ENCODE measurements at regions not wholly inside any gene's neighbourhood (a gene's known extent, or its start where the extent isn't known, plus 50 kb on each side); places are given as distances from the start of the nearest gene placed in this dataset.

DNA sequence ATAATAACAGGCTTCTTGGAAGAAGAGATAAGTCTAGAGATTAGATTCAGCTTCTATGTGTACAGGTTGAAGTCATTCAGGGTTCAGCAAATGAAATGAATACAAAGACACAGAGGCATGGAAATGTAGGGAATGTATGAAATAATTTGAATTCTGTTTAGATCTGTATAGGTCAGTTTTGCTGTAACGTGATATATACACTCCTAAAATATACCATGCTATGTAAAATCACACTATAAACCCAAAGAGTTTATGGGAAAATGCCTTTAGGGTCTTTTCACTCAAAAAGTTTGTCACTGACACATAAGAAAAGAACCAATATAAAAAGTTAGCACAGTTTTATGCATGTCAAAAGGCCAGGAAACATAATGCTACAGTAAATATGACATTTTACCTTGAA lies 854.0 kb downstream of the LRFN5 start:
- DNase-seq (ENCODE audit: extremely low spot score), result no peak
- no peaks in the 10 kb centered on the region for H3K4me1 ChIP-seq (ENCODE audit: insufficient read depth)
- no peak overlapping the region for H3K4me3 ChIP-seq (ENCODE audit: low read depth, low read length)
- 56% methylated on average over 1 of the region's 1 CpG for WGBS
- no peaks in the 10 kb centered on the region for H3K36me3 ChIP-seq (ENCODE audit: insufficient read depth)
- no peak overlapping the region for H3K27ac ChIP-seq (ENCODE audit: low read depth)

DNA sequence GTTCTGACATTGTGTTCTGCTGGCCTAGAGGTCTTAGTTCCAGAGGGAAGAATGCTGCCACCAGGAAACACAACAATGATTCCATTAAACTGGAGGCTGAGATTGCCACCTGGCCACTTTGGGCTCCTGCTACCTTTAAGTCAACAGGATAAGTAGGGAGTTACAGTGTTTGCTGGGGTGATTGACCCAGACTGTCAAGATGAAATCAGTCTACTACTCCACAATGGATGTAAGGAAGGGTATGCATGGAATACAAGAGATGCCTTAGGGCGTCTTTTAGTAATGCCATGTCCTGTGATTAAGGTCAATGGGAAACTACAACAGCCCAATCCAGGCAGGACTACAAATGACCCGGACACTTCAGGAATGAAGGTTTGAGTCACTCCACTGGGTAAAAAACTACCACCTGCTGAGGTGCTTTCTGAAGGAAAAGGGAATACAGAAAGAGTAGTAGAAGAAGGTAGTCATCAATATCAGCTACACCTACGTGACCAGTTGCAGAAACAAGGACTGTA lies 852.6 kb downstream of the LRFN5 start:
- DNase-seq (ENCODE audit: extremely low spot score), result no peak
- Histone ChIP-seq H3K4me3 (ENCODE audit: low read depth, low read length) (no peak overlapping the region), H3K36me3 (ENCODE audit: insufficient read depth) (no peaks in the 10 kb centered on the region), H3K27ac (ENCODE audit: low read depth) (no peak overlapping the region), H3K4me1 (ENCODE audit: insufficient read depth) (no peaks in the 10 kb centered on the region)
- 92% methylated on average over 3 of the region's 3 CpGs for WGBS

DNA sequence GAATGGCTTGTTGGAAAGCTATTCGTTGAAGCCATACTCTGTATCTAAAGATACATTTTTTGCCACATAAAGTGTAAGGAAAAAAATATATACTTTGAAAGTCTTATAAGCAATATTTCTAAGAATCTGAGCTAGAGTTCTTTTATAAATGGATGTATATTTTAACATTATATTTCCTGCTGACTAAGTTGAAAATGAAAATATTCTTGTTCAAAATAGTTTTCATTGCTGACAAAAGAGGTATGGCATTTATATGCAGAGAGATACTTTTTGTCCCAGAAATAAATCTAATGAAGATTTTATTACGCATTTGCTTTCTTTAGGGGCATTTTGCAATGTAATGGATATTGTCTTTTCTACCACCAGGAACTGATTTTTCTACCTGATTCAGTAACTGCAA lies 834.9 kb downstream of the LRFN5 start:
- DNase-seq (ENCODE audit: extremely low spot score), result no peak
- H3K36me3 ChIP-seq (ENCODE audit: insufficient read depth), result no peaks in the 10 kb centered on the region
- H3K27ac ChIP-seq (ENCODE audit: low read depth), result no peak overlapping the region
- WGBS, result 76% methylated on average over 2 of the region's 2 CpGs
- H3K4me3 ChIP-seq (ENCODE audit: low read depth, low read length), result no peak overlapping the region
- H3K4me1 ChIP-seq (ENCODE audit: insufficient read depth), result no peaks in the 10 kb centered on the region

DNA sequence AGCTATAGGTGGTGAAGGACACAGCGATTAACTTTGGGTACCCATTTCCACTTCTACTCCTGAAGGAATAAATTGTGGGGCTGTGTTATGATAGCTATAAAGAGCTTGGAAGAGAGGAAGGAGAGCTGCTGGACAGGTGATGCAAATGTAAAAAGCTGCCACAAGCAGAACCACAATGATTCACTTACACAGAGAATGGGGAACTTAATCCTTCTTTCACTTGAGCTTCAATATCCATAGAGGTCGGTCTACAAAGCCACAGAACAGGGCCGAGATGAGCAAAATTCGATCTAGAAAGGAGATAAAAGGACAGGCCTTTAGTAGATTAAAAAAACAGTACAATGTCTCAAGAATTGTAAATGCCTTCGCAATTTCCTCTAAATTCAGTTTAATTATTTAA lies 831.1 kb downstream of the LRFN5 start:
- Histone ChIP-seq H3K36me3 (ENCODE audit: insufficient read depth) (no peaks in the 10 kb centered on the region), H3K4me3 (ENCODE audit: low read depth, low read length) (no peak overlapping the region), H3K27ac (ENCODE audit: low read depth) (no peak overlapping the region), H3K4me1 (ENCODE audit: insufficient read depth) (no peaks in the 10 kb centered on the region)
- WGBS, result 86% methylated on average over 5 of the region's 5 CpGs
- DNase-seq (ENCODE audit: extremely low spot score), result no peak

DNA sequence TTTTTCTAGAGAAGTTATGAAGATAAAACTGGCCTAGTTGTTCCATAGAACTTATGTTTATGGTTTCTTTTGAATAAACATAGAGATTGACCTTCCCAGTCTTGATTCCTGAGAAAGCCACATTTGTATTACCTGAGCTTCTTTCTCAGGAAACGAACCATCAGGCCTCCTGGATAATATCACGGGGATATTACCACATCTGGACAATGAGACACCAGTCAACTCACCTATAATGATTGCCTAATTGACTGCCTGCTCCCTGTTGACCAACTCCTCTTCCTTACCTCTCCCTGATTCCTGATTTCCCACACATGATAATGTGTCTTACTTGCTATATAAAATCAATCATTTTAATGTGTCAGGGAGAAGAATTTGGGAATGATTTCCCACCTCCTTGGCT lies 822.7 kb downstream of the LRFN5 start:
- WGBS, result 58% methylated on average over 2 of the region's 2 CpGs
- no peak overlapping the region for H3K4me3 ChIP-seq (ENCODE audit: low read depth, low read length)
- no peak overlapping the region for H3K27ac ChIP-seq (ENCODE audit: low read depth)

DNA sequence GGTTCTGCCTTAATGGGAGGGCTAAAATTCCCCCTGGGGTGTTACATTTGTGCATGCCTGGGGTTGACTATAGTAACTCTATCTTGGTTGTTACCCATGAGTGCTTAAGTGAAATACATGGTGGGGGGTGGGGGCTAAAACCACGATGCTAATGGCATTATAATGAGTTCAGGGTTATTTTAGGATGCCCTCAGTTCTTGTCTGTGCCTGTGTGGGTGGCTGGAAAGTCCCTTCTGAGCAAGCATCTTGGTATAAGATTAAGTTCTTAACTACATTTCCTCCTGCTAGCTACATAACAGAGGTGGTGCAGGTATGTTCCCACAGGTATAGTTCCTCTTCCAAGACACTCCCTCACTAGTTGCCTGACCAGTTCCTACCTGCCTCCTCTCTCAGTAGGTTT lies 822.3 kb downstream of the LRFN5 start:
- Histone ChIP-seq H3K27ac (ENCODE audit: low read depth) (no peak overlapping the region), H3K36me3 (ENCODE audit: insufficient read depth) (no peaks in the 10 kb centered on the region), H3K4me3 (ENCODE audit: low read depth, low read length) (no peak overlapping the region), H3K4me1 (ENCODE audit: insufficient read depth) (no peaks in the 10 kb centered on the region)
- no peak for DNase-seq (ENCODE audit: extremely low spot score)
- WGBS, result 49% methylated on average over 1 of the region's 1 CpG

More for the DNA sequence above, 822.7 kb downstream of the LRFN5 start:
- no peak for DNase-seq (ENCODE audit: extremely low spot score)
- H3K4me1 ChIP-seq (ENCODE audit: insufficient read depth), result no peaks in the 10 kb centered on the region
- H3K36me3 ChIP-seq (ENCODE audit: insufficient read depth), result no peaks in the 10 kb centered on the region

DNA sequence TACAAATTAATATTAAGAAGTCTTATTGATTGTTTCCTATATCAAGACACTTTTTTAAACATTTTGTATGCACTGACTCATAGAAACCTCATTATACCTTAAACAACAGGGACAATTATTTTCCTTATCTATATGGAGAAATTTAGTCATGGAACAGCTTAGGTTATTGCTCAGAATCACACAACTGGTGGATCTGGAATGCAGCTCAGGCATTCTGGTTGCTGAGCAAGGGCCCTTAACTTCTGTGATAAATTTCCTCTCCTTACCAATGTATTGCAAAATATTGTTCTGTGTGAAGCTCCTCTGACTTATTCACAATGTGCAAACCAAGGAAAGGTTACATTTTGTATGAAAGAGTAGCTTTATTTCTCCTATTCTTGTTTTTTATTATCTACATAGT lies 817.8 kb downstream of the LRFN5 start:
- no peak overlapping the region for H3K27ac ChIP-seq (ENCODE audit: low read depth)
- H3K4me3 ChIP-seq (ENCODE audit: low read depth, low read length), result no peak overlapping the region
- no peaks in the 10 kb centered on the region for H3K36me3 ChIP-seq (ENCODE audit: insufficient read depth)
- H3K4me1 ChIP-seq (ENCODE audit: insufficient read depth), result no peaks in the 10 kb centered on the region
- no peak for DNase-seq (ENCODE audit: extremely low spot score)

DNA sequence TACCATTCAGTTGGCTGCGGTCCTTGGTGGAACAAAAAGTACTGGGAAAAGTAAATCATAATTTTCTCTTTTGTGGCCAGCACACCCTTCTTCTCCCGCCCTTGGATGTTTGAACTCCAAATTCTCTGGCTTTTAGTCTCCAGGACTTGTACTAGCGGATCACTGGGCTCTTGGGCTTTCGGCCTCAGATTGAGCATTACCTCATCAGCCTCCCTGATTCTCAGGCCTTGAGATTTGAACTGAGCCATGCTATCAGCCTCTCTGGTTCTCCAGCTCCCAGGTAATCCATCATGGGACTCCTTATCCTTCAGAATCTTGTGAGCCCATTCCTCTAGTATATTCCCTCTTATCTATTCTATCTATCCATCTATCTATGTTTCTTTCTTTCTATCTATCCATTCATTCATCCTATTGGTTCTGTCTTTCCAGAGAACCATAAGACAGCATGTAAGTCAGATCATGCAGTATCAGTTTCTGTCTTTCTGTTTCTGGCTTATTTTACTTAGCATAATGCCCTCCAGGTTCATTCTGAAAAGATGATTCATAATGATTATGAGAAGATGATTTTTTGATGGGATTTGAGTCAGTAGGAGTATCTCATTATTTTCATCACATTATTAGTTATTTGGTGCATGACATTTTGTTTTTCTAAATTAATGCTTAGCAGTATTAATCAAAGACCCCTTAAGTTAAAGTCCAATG lies 814.9 kb downstream of the LRFN5 start:
- no peaks in the 10 kb centered on the region for H3K4me1 ChIP-seq (ENCODE audit: insufficient read depth)
- no peak for DNase-seq (ENCODE audit: extremely low spot score)
- WGBS, result 93% methylated on average over 4 of the region's 4 CpGs
- no peak overlapping the region for H3K4me3 ChIP-seq (ENCODE audit: low read depth, low read length)
- H3K36me3 ChIP-seq (ENCODE audit: insufficient read depth), result no peaks in the 10 kb centered on the region
- H3K27ac ChIP-seq (ENCODE audit: low read depth), result no peak overlapping the region

DNA sequence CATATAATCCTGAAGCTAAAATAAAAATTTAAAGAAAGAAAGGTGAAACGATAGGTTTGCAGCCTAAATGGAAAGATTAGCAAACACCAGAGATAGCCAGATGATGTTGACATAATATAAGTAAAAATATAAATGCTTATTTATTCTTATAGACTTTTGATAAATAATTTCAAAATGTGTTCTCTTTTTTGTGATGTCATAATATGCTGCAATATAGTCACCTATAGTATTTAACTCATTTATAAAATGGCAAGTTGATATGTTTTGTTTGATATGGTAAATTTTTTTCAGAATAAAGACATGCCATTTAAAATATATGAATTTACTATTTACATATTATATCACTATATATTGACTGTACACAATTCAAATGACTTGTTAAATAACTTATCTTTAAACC lies 813.4 kb downstream of the LRFN5 start:
- no peaks in the 10 kb centered on the region for H3K36me3 ChIP-seq (ENCODE audit: insufficient read depth)
- no peak for DNase-seq (ENCODE audit: extremely low spot score)
- H3K27ac ChIP-seq (ENCODE audit: low read depth), result no peak overlapping the region
- no peak overlapping the region for H3K4me3 ChIP-seq (ENCODE audit: low read depth, low read length)
- H3K4me1 ChIP-seq (ENCODE audit: insufficient read depth), result no peaks in the 10 kb centered on the region
- 82% methylated on average over 1 of the region's 1 CpG for WGBS

DNA sequence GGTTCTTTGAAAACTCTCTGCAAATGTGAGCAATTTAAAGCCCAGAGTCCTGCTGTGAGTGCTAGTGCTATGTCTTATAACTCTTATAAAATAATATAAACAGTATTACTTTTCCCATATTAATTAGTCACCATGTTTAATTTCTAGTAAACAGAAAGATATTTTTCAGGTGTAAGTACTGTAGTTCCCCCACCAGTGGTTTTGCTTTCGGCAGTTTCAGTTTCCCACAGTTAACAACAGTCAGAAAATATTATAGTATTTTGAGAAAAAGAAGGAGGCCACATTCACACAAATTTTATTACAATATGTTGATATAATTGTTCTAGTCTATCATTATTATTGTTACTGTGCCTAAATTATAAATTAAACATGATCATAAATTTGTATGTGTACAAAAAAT lies 800.5 kb downstream of the LRFN5 start:
- Histone ChIP-seq H3K4me3 (ENCODE audit: low read depth, low read length) (no peak overlapping the region), H3K27ac (ENCODE audit: low read depth) (no peak overlapping the region), H3K4me1 (ENCODE audit: insufficient read depth) (no peaks in the 10 kb centered on the region), H3K36me3 (ENCODE audit: insufficient read depth) (no peaks in the 10 kb centered on the region)
- DNase-seq (ENCODE audit: extremely low spot score), result no peak
- 84% methylated on average over 1 of the region's 1 CpG for WGBS

DNA sequence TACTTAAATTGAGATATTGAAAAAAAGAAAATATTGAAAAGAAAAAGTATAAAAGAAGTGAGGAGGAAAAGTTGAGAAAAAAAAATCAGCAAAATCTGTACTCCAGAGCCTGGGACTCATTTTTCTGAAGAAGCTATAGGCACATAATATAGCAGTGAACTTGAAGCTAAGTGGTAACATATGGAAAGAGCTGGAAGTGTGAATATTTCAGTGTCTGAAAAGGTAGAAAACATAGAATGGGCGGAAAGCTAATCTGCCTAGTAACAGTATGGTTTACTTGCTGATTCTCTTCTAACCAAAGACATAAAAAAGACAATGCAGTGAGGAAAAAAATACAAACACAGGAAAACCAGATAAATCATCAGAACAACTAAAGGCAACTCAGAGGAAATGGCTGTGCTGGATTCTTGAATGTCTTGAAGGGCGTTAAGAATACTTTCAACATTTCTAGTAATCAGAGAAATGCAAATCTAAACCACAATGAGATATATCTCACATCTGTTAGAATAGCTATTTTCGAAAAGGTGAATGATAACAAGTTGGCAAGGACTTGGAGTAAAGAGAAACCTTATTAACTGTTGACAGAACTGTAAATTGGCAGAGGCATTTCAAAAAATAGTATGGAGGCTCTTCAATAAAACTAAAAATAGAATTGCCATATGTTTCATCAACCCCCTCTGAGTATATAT lies 784.6 kb downstream of the LRFN5 start:
- no peak for DNase-seq (ENCODE audit: extremely low spot score)
- WGBS, result 65% methylated on average over 3 of the region's 3 CpGs
- no peak overlapping the region for H3K4me3 ChIP-seq (ENCODE audit: low read depth, low read length)
- H3K4me1 ChIP-seq (ENCODE audit: insufficient read depth), result no peaks in the 10 kb centered on the region
- no peak overlapping the region for H3K27ac ChIP-seq (ENCODE audit: low read depth)
- H3K36me3 ChIP-seq (ENCODE audit: insufficient read depth), result no peaks in the 10 kb centered on the region

DNA sequence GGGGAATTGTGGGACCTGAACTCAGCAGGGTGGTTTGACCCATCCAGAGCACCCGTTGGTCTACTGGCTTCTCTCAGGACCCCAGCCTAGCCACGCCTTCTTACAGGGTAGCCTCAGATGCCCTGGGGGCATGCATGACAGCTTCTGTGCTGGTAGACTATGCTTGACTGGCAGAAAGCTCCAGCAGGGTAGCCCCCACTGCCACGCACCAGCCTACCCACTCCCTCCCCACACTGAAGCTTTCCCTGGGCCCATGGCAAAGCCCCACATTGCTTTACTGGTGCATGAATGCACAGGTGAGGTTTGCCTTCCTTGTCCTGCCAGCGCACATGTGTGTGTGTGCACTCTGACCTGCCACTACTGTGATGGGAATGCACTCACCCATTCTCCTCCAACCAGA lies 772.2 kb downstream of the LRFN5 start:
- Histone ChIP-seq H3K27ac (ENCODE audit: low read depth) (no peak overlapping the region), H3K36me3 (ENCODE audit: insufficient read depth) (no peaks in the 10 kb centered on the region), H3K4me1 (ENCODE audit: insufficient read depth) (no peaks in the 10 kb centered on the region), H3K4me3 (ENCODE audit: low read depth, low read length) (no peak overlapping the region)
- 93% methylated on average over 4 of the region's 4 CpGs for WGBS
- DNase-seq (ENCODE audit: extremely low spot score), result no peak

DNA sequence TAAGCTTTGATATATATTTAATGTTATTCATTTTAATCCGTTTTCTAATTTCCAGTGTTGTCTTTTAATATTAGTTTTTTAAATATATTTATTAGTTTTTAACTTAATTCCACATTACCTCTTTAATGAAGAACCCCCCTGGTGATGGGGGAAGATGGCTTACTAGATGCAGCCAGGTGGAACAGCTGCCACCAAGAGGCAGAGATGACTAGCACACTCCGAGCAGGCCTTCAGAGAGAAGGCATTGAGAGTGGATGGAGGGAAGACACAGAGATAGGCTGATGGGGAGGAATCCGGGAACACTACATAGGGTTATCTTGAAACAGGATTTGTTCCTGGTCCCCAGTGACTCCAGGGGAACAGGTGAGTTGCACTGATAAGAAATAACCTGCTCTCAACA lies 771.6 kb downstream of the LRFN5 start:
- H3K27ac ChIP-seq (ENCODE audit: low read depth), result no peak overlapping the region
- no peaks in the 10 kb centered on the region for H3K4me1 ChIP-seq (ENCODE audit: insufficient read depth)
- H3K36me3 ChIP-seq (ENCODE audit: insufficient read depth), result no peaks in the 10 kb centered on the region
- no peak for DNase-seq (ENCODE audit: extremely low spot score)
- H3K4me3 ChIP-seq (ENCODE audit: low read depth, low read length), result no peak overlapping the region
- WGBS, result 93% methylated on average over 3 of the region's 3 CpGs

DNA sequence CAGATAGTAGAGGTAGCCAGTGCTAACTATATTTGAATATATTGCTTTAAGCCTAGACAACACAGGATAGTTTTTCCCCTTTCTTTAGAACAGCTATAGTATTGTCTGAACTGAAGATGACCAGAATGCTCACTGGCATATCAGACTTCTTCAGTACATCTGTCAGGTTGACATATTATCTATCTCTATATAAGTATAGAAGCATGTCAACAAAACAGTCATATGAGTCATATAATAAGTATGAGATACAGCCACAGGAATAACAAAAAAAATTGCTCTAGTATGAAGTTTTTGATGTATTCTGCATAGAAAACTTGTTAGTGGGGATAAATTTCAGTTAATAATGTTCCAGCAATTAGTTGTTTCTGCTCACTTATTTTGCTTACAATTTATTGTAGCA lies 767.7 kb downstream of the LRFN5 start:
- H3K36me3 ChIP-seq (ENCODE audit: insufficient read depth), result no peaks in the 10 kb centered on the region
- H3K4me1 ChIP-seq (ENCODE audit: insufficient read depth), result no peaks in the 10 kb centered on the region
- H3K4me3 ChIP-seq (ENCODE audit: low read depth, low read length), result no peak overlapping the region
- DNase-seq (ENCODE audit: extremely low spot score), result no peak
- H3K27ac ChIP-seq (ENCODE audit: low read depth), result no peak overlapping the region
